Upper lobe of right lung (tissue), 1 donor: ENCODE measurements at regions not wholly inside any gene's neighbourhood (a gene's known extent, or its start where the extent isn't known, plus 50 kb on each side); places are given as distances from the start of the nearest gene placed in this dataset.
A peak's percentile ranks its signal among the peaks of the same experiment; 100 is the strongest.

Experiments used
- ATAC-seq: fragments of 200-7000 bp; cut with Tn5 transposase; one replicate; pipeline ENCODE4 v1.9.1; 2020; ENCODE audit warnings: mild to moderate bottlenecking, moderate library complexity
- DNase-seq: peaks from one replicate; pipeline ENCODE4 v3.0.0-alpha.2; 2020
- H3K27ac ChIP-seq: fragments of 200-600 bp; one replicate; pipeline ENCODE4 v1.8.0; 2022
- H3K27me3 ChIP-seq: fragments of 200-600 bp; one replicate; pipeline ENCODE4 v1.8.0; 2022; ENCODE audit warnings: mild to moderate bottlenecking
- H3K36me3 ChIP-seq: fragments of 200-600 bp; one replicate; pipeline ENCODE4 v1.8.0; 2022
- H3K4me1 ChIP-seq: fragments of 200-600 bp; one replicate; pipeline ENCODE4 v1.8.0; 2022
- H3K4me3 ChIP-seq: fragments of 200-600 bp; one replicate; pipeline ENCODE4 v1.8.0; 2022; ENCODE audit warnings: mild to moderate bottlenecking
- H3K9me3 ChIP-seq: fragments of 200-600 bp; one replicate; pipeline ENCODE4 v1.8.0; 2022
- CTCF ChIP-seq: fragments of 200-600 bp; IDR thresholded peaks from one replicate; pipeline ENCODE4 v1.8.0; 2022; ENCODE audit warnings: antibody characterized with exemption
- intact Hi-C: fragments of 100-400 bp; cut with DNase I; formaldehyde crosslinking; loops from one replicate; pipeline ENCODE4 v1.11.0; 2022
- donor health status: DM: no; HTN: yes; CAD: no; lungs with severe emphysema.

DNA sequence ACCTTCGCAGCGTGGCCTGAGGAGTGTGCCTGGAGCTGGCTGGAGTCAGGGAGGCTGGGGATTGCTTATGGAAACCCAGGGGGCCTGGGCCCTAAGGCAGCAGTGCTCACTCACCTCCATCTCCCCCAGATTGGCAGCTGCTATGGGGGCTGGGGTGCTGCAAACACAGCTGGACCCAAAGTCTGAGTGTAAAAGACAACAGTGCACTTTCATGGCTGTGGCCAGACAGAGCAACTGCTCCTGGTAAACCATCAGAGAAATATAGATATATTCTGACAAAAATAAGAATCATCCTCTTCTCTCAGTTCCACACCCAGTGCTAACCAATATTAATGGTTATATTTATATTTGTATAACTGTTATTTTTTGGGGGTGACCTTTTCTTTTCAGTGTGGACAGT lies 123.9 kb downstream of the TENT4A start:
- intact Hi-C loops, result no loop called here
- H3K27me3 ChIP-seq, result no peaks in the 10 kb centered on the region
- no peak overlapping the region for H3K4me3 ChIP-seq
- no peaks in the 10 kb centered on the region for H3K9me3 ChIP-seq
- DNase-seq (no peak), ATAC-seq (no peak)
- H3K27ac ChIP-seq, result no peak overlapping the region
- no peaks in the 10 kb centered on the region for H3K36me3 ChIP-seq
- no peak for TF ChIP-seq CTCF
- no peaks in the 10 kb centered on the region for H3K4me1 ChIP-seq

DNA sequence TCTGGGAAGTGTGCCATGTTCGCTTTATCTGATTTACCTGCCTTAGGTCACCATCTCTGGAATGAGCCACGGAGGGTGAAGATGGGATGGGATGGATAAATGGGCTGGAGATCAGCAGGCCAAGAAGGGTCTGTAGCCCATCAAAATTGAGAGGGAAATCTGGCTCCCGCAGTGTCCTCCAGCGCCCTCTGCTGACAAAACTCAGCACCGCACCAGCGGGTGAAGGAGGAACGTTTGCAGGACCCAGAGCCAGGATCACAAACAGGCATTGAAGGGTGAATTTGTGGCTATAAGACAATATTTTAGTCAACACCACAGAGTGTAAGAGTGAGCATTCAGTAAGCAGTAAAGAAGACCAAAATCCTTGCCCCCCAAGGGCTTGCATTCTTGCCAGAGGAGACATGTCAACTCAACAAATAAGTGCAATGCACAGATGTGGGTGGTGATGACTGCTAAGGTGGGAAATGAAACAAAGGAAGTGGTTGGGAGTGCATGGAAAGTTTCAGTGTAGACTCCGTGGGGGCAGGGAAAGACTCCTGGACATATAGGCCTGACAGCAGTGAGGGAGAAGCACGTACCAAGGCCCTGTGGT lies 124.4 kb downstream of the TENT4A start:
- H3K4me3 ChIP-seq, result no peak overlapping the region

DNA sequence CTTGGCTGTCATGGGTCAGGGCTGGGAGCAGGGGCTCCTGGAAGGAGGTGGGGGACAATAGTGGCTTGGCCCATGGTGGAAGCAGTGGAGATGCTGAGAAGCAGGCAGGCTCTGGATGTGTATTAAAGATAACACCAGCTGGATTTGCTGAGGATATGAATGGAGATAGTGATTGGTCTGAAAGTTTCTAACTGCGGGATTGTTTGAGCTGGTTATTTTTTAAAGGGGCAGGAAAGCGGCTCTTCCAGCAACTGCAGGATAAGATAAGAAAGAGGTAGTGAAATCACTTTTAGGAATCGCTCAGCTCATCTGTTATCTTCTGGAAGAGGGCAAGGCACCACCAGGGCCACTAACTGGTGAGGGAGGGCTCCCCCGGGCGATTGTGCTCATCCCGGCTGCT lies 125.5 kb downstream of the TENT4A start:
- intact Hi-C loops, result no loop called here
- no peaks in the 10 kb centered on the region for H3K36me3 ChIP-seq
- H3K27ac ChIP-seq, result no peak overlapping the region
- no peak for DNase-seq
- no peak overlapping the region for H3K4me3 ChIP-seq
- no peak for TF ChIP-seq CTCF
- no peaks in the 10 kb centered on the region for H3K4me1 ChIP-seq
- H3K27me3 ChIP-seq, result peaks cover 6% of the 10 kb centered on the region
- H3K9me3 ChIP-seq, result no peaks in the 10 kb centered on the region
- ATAC-seq, result no peak

More for the DNA sequence above, 124.4 kb downstream of the TENT4A start:
- Histone ChIP-seq H3K4me1 (no peaks in the 10 kb centered on the region), H3K9me3 (no peaks in the 10 kb centered on the region), H3K36me3 (no peaks in the 10 kb centered on the region), H3K27me3 (no peaks in the 10 kb centered on the region), H3K27ac (no peak overlapping the region)
- ATAC-seq (peak; percentile 68), DNase-seq (no peak)
- intact Hi-C loops, result no loop called here
- TF ChIP-seq CTCF, result peak; percentile 66

- ATAC-seq (no peak), DNase-seq (no peak)
- Histone ChIP-seq H3K36me3 (no peaks in the 10 kb centered on the region), H3K27me3 (peaks cover 6% of the 10 kb centered on the region), H3K4me3 (no peak overlapping the region), H3K4me1 (no peaks in the 10 kb centered on the region), H3K27ac (no peak overlapping the region), H3K9me3 (no peaks in the 10 kb centered on the region)
- intact Hi-C loops, result no loop called here
- TF ChIP-seq CTCF, result no peak
These were observed 127.0 kb downstream of the TENT4A start for GRCh38 chr5:6840136-6840793.

- Histone ChIP-seq H3K27me3 (peaks cover 6% of the 10 kb centered on the region), H3K9me3 (no peaks in the 10 kb centered on the region), H3K36me3 (no peaks in the 10 kb centered on the region), H3K27ac (no peak overlapping the region), H3K4me1 (no peaks in the 10 kb centered on the region), H3K4me3 (no peak overlapping the region)
- intact Hi-C loops, result no loop called here
- ATAC-seq (peak; percentile 34), DNase-seq (no peak)
- no peak for TF ChIP-seq CTCF
These were observed 130.1 kb downstream of the TENT4A start for GRCh38 chr5:6843335-6843734.
